ENCODE measurements at regions not wholly inside any gene's neighbourhood (a gene's known extent, or its start where the extent isn't known, plus 50 kb on each side); places are given as distances from the start of the nearest gene placed in this dataset.
A peak's percentile ranks its signal among the peaks of the same experiment; 100 is the strongest.

GRCh38 chr6:170023620-170024521, 267.0 kb downstream of the DLL1 start:
- ATAC-seq = peak in 3 of 4 donors; percentile 55 to 73 (median 62)
- TF ChIP-seq POLR2A (IDR thresholded peaks at IDR 0.05) = no peak
- TF ChIP-seq CTCF (IDR thresholded peaks at IDR 0.05) = no peak
- intact Hi-C loops (cut with DNase I) = loop anchor here in 7 of 10 donors (5.0 to 10.0 kb wide), 5 partner anchors 113 to 271 kb away; partner anchors contain the start of gene DLL1 (in 4 of the 7)
- Histone ChIP-seq H3K27me3 (peaks cover 0 to 13% (median 4%) of the 10 kb centered on the region in 9 donors), H3K4me1 (peaks cover 0 to 14% (median 4%) of the 10 kb centered on the region in 12 donors), H3K9me3 (no peaks in the 10 kb centered on the region), H3K4me3 (peak overlapping the region in 10 of 12 donors; percentile 12 to 51 (median 36)), H3K27ac (peak overlapping the region in 11 of 12 donors; percentile 49 to 91 (median 77)), H3K36me3 (no peaks in the 10 kb centered on the region)
- DNase-seq = peak in 3 of 5 donors; percentile 39 to 57 (median 40)
- WGBS, 4 donors = 83 to 90% (median 89%) methylated on average over 37 to 67 of the region's 67 CpGs

- Histone ChIP-seq H3K36me3 (no peaks in the 10 kb centered on the region), H3K4me3 (peak overlapping the region in 11 of 12 donors; percentile 6 to 51 (median 34)), H3K9me3 (no peaks in the 10 kb centered on the region), H3K4me1 (peaks cover 0 to 17% (median 4%) of the 10 kb centered on the region in 12 donors), H3K27me3 (peaks cover 0 to 13% (median 4%) of the 10 kb centered on the region in 9 donors), H3K27ac (peak overlapping the region; percentile 32 to 91 (median 77))
- 18 to 46% (median 29%) methylated on average over 43 to 77 of the region's 77 CpGs for WGBS, 4 donors
- TF ChIP-seq CTCF (IDR thresholded peaks at IDR 0.05) (no peak), POLR2A (IDR thresholded peaks at IDR 0.05) (no peak)
- intact Hi-C loops (cut with DNase I) = loop anchor here in 7 of 10 donors (5.0 to 10.0 kb wide), 5 partner anchors 114 to 272 kb away; partner anchors contain the start of gene DLL1 (in 4 of the 7)
- DNase-seq = peak in 4 of 5 donors; percentile 68 to 78 (median 72)
- ATAC-seq = peak in 3 of 4 donors; percentile 73 to 86 (median 75)
Observed at GRCh38 chr6:170022827-170023619, 267.9 kb downstream of the DLL1 start.

- DNase-seq = peak in 1 of 5 donors; percentile 21
- intact Hi-C loops (cut with DNase I) = loop anchor here in 7 of 10 donors (5.0 to 10.0 kb wide), 5 partner anchors 115 to 272 kb away; partner anchors contain the start of gene DLL1 (in 4 of the 7)
Observed at GRCh38 chr6:170022291-170022722, 268.6 kb downstream of the DLL1 start.

More at GRCh38 chr6:170022291-170022722, 268.6 kb downstream of the DLL1 start:
- TF ChIP-seq CTCF (IDR thresholded peaks at IDR 0.05) (no peak), POLR2A (IDR thresholded peaks at IDR 0.05) (no peak)
- Histone ChIP-seq H3K4me3 (peak overlapping the region in 7 of 12 donors; percentile 20 to 51 (median 33)), H3K36me3 (no peaks in the 10 kb centered on the region), H3K27me3 (peaks cover 0 to 13% (median 4%) of the 10 kb centered on the region in 9 donors), H3K27ac (peak overlapping the region in 8 of 12 donors; percentile 58 to 91 (median 84)), H3K9me3 (no peaks in the 10 kb centered on the region), H3K4me1 (peaks cover 0 to 24% (median 4%) of the 10 kb centered on the region in 12 donors)
- ATAC-seq = peak in 1 of 4 donors; percentile 37
- 69 to 97% (median 88%) methylated on average over 23 of the region's 23 CpGs for WGBS, 4 donors
